Subcutaneous abdominal adipose tissue (tissue), 5 donors: ENCODE measurements at regions not wholly inside any gene's neighbourhood (a gene's known extent, or its start where the extent isn't known, plus 50 kb on each side); places are given as distances from the start of the nearest gene placed in this dataset.
"Not testable (repeated sequence)": the region's sequence is repeated elsewhere in the genome, so short reads cannot be mapped to it uniquely, and the experiment has no call there.

ENCODE experiments used
- H3K27ac ChIP-seq: one replicate; pipeline ENCODE4 v1.7.0; 2013; ENCODE audit warnings: low read depth, mild to moderate bottlenecking, inconsistent platforms, low read length, moderate library complexity
- H3K27me3 ChIP-seq, 5 donors: one replicate each; pipeline ENCODE4 v1.7.0; 2013; ENCODE audit warnings: low read length in 5 of 5, inconsistent platforms in 1 of 5; ENCODE audit not compliant: control insufficient read depth in 5 of 5, insufficient read depth in 4 of 5
- H3K36me3 ChIP-seq, 5 donors: one replicate each; pipeline ENCODE4 v1.7.0; 2013; ENCODE audit warnings: low read length in 5 of 5; ENCODE audit not compliant: control insufficient read depth in 5 of 5, insufficient read depth in 5 of 5
- H3K4me1 ChIP-seq, 5 donors: one replicate each; pipeline ENCODE4 v1.7.0; 2013; ENCODE audit warnings: low read length in 5 of 5, mild to moderate bottlenecking in 3 of 5, moderate library complexity in 1 of 5; ENCODE audit not compliant: control insufficient read depth in 5 of 5, insufficient read depth in 5 of 5
- H3K4me3 ChIP-seq, 5 donors: one replicate each; pipeline ENCODE4 v1.7.0; 2013; ENCODE audit warnings: low read length in 5 of 5, low read depth in 1 of 5
- H3K9ac ChIP-seq, 5 donors: one replicate each; pipeline ENCODE4 v1.7.0; 2013; ENCODE audit warnings: low read length in 5 of 5, mild to moderate bottlenecking in 4 of 5, moderate library complexity in 3 of 5
- H3K9me3 ChIP-seq, 5 donors: one replicate each; pipeline ENCODE4 v1.7.0; 2013; ENCODE audit warnings: low read length in 5 of 5; ENCODE audit not compliant: control insufficient read depth in 5 of 5
- donor health status: healthy.
- donor health status: healthy.
- donor health status: healthy.
- donor health status: healthy.
- donor health status: healthy.

- H3K4me3 ChIP-seq, H3K9me3 ChIP-seq, H3K27me3 ChIP-seq, H3K9ac ChIP-seq, H3K4me1 ChIP-seq, H3K36me3 ChIP-seq, H3K27ac ChIP-seq: not testable (repeated sequence)
These were observed 137.5 kb downstream of the ZNF648 start for GRCh38 chr1:181924034-181924433.

DNA sequence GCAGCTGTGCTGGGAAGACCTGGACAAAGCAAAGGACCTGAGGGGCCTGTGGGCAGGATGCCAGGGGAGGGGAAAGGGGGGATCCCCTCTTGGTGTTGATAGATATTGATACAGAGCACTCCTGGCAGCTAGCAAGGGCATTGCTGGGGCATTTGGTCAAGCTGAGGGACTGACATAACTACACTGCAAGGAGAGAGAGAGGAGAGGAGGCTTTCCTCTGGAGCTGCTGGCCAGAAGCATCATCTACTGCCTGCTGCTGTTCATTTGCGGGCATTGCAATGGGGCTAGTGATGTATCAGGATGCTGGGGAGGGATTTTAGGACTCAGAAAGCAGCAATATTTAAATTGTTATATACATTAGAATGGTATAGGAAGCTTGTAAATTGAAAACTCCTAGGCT, 142.0 kb downstream of the ZNF648 start:
- peaks cover 0 to 5% (median 0%) of the 10 kb centered on the region in 5 donors for H3K9me3 ChIP-seq
- no peak overlapping the region for H3K4me3 ChIP-seq
- peaks cover 0 to 7% (median 0%) of the 10 kb centered on the region in 5 donors for H3K27me3 ChIP-seq
- no peaks in the 10 kb centered on the region for H3K36me3 ChIP-seq
- H3K9ac ChIP-seq, result no peak overlapping the region
- H3K27ac ChIP-seq, result no peak overlapping the region
- no peaks in the 10 kb centered on the region for H3K4me1 ChIP-seq

GRCh38 chr1:181918880-181919525, 142.5 kb downstream of the ZNF648 start:
- peaks cover 0 to 2% (median 0%) of the 10 kb centered on the region in 5 donors for H3K9me3 ChIP-seq
- H3K4me3 ChIP-seq, result no peak overlapping the region
- H3K27ac ChIP-seq, result no peak overlapping the region

DNA sequence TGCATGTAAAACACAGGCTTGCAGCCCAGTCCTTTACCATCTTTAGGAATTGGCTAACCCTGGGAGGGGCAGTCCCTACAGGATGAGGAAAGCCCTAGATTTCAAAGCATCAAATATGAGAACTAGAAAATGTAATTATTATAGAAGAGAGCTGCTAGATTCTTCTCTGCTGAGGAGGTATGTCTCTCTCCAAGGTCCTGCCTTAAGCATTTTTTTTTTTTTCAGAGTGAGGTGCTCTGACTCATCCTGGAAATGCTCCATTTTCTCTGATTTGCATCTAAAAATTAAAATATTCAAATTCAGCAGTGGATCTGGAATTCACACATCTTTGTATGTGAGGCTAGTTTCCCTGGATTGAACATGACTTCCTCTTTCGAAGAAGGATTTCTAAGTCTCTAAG, 149.8 kb downstream of the ZNF648 start:
- Histone ChIP-seq H3K9ac (no peak overlapping the region), H3K9me3 (no peaks in the 10 kb centered on the region), H3K4me3 (no peak overlapping the region), H3K27ac (no peak overlapping the region), H3K27me3 (peaks cover 0 to 2% (median 0%) of the 10 kb centered on the region in 5 donors), H3K4me1 (no peaks in the 10 kb centered on the region), H3K36me3 (no peaks in the 10 kb centered on the region)

More at GRCh38 chr1:181918880-181919525, 142.5 kb downstream of the ZNF648 start:
- Histone ChIP-seq H3K27me3 (peaks cover 0 to 7% (median 0%) of the 10 kb centered on the region in 5 donors), H3K36me3 (no peaks in the 10 kb centered on the region), H3K4me1 (no peaks in the 10 kb centered on the region), H3K9ac (no peak overlapping the region)

GRCh38 chr1:181910905-181911304, 150.6 kb downstream of the ZNF648 start:
- H3K27me3 ChIP-seq, result peaks cover 0 to 2% (median 0%) of the 10 kb centered on the region in 5 donors
- H3K36me3 ChIP-seq, result no peaks in the 10 kb centered on the region
- H3K4me1 ChIP-seq, result no peaks in the 10 kb centered on the region
- H3K27ac ChIP-seq, result no peak overlapping the region
- H3K9me3 ChIP-seq, result no peaks in the 10 kb centered on the region
- no peak overlapping the region for H3K9ac ChIP-seq
- H3K4me3 ChIP-seq, result no peak overlapping the region

DNA sequence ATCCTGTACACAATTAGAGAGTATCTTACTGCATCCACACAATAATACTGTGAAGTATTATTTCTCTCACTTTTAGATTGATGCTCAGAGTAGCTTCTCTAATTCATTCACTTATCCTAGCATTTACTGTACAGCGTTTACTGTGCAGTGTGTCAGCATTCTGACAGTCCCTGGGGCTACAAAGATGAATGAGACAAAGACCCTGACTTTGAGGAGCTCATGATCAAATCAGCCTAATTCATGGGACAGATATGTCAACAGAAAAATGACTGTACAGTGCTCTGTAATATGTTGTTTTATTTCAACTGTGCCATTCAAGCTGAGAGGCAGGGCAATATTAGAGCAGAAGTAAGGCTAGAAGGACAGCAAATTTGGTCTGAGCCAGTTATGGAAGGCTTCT, 152.5 kb downstream of the ZNF648 start:
- H3K4me1 ChIP-seq, result no peaks in the 10 kb centered on the region
- peaks cover 0 to 2% (median 0%) of the 10 kb centered on the region in 5 donors for H3K27me3 ChIP-seq
- H3K9me3 ChIP-seq, result no peaks in the 10 kb centered on the region
- no peak overlapping the region for H3K9ac ChIP-seq
- H3K27ac ChIP-seq, result no peak overlapping the region
- H3K36me3 ChIP-seq, result no peaks in the 10 kb centered on the region
- no peak overlapping the region for H3K4me3 ChIP-seq

GRCh38 chr1:181906631-181907030, 154.9 kb downstream of the ZNF648 start:
- Histone ChIP-seq H3K27me3 (peaks cover 0 to 2% (median 0%) of the 10 kb centered on the region in 5 donors), H3K36me3 (no peaks in the 10 kb centered on the region), H3K4me1 (no peaks in the 10 kb centered on the region), H3K9me3 (no peaks in the 10 kb centered on the region), H3K9ac (no peak overlapping the region), H3K4me3 (no peak overlapping the region), H3K27ac (no peak overlapping the region)

- no peak overlapping the region for H3K27ac ChIP-seq
- no peaks in the 10 kb centered on the region for H3K4me1 ChIP-seq
- no peaks in the 10 kb centered on the region for H3K9me3 ChIP-seq
- H3K27me3 ChIP-seq, result no peaks in the 10 kb centered on the region
- no peak overlapping the region for H3K4me3 ChIP-seq
- H3K36me3 ChIP-seq, result no peaks in the 10 kb centered on the region
- no peak overlapping the region for H3K9ac ChIP-seq
These were observed 155.4 kb downstream of the ZNF648 start for GRCh38 chr1:181905944-181906597.

- Histone ChIP-seq H3K9ac (no peak overlapping the region), H3K36me3 (no peaks in the 10 kb centered on the region), H3K27me3 (no peaks in the 10 kb centered on the region), H3K27ac (no peak overlapping the region), H3K4me1 (peaks cover 0 to 2% (median 0%) of the 10 kb centered on the region in 5 donors), H3K4me3 (no peak overlapping the region), H3K9me3 (peaks cover 0 to 4% (median 3%) of the 10 kb centered on the region in 5 donors)
These were observed 162.7 kb downstream of the ZNF648 start for GRCh38 chr1:181898773-181899172.

- H3K4me1 ChIP-seq, result peaks cover 0 to 2% (median 0%) of the 10 kb centered on the region in 5 donors
- no peak overlapping the region for H3K9ac ChIP-seq
- H3K4me3 ChIP-seq, result no peak overlapping the region
- H3K27me3 ChIP-seq, result no peaks in the 10 kb centered on the region
- H3K27ac ChIP-seq, result no peak overlapping the region
- H3K36me3 ChIP-seq, result no peaks in the 10 kb centered on the region
- peaks cover 0 to 8% (median 6%) of the 10 kb centered on the region in 5 donors for H3K9me3 ChIP-seq
These were observed 164.7 kb downstream of the ZNF648 start for GRCh38 chr1:181896824-181897223.
